DMS79 (cell line): ENCODE measurements at regions not wholly inside any gene's neighbourhood (a gene's known extent, or its start where the extent isn't known, plus 50 kb on each side); places are given as distances from the start of the nearest gene placed in this dataset.
"Not testable (repeated sequence)": the region's sequence is repeated elsewhere in the genome, so short reads cannot be mapped to it uniquely, and the experiment has no call there.

Experiments
- DNase-seq: peaks from one replicate; lab custom pipeline; 2025; lab: John Stamatoyannopoulos, UW

DNA sequence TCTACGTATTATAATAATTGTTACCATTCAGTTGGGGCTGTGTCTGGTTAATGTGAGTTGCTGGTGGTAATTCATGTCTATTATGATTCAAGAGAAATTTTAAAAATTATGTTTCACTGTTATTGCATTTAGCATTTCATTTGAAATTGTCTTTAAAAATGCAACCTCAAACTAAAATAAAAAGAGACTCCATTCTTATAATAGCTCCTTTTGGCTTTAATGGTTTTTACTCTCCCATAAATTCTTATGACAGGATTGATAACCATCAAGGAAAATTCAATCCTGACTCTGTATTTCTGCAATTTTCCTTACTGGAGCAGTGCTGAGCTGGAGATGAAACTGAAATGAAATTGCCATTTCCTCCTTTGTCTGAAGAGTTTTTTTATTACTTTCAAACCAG is 262.7 kb downstream of the REEP3 start:
- no peak for DNase-seq

DNA sequence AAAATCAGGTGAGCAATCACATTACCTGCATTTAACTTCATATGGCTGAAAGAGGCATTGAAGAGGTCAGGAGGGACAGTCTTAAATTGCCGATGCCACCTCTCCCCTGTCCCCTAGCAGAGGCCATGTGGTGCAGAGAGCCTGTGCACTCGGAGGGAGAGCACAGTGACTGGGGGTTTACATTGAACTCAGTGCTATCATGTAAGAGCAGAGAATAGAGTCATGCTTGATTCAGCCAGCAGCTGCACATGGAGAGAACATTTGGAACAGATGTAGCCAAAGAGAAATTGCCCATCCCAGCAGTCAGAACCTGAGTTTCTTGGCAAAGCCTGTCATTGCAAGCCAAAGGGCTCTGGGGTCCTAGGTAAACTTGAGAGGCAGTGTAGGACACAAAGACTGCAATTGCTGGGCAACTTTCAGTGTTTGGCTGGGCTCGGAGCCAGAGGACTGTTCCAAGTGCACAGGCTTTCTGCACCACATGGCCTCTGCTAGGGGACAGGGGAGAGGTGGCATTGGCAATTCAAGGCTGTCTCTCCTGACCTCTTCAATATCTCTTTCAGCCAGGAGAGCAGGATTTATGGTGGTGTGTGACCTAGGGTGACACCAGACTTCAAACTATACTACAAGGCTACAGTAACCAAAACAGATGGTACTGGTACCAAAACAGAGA is 267.1 kb downstream of the REEP3 start:
- DNase-seq: no peak

DNA sequence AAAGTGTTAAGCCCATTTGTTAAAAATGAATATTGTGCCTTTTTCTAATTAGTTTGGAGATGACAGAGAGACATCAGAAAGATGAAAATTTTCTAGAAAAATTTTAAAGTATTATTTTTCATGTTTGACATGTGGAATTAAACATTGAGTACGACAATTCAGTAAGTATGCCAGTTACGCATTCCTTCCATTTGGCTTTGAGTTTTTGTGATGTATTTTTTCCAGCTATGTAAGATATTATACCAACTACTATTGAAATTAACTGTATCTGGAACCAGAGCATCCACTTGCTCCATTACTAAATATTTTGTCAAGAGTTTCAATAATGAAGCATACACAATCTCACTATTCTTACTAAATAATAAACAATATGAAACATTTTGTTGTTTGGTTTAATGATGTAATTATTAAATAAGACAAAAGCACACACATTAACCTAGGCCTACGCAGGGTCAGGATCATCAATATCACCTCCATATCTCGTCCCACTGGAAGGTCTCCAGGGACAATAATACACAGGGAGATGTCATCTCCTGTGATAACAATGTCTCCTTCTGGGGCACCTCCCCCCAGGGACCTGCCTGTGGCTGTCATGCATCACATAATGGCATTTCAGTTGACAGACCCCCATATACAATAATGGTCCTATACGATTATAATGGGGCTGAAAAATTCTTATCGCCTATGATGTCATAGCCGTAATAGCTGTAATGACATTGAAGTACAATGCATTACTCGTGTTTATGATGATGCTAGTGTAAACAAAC is 274.1 kb downstream of the REEP3 start:
- no peak for DNase-seq

DNA sequence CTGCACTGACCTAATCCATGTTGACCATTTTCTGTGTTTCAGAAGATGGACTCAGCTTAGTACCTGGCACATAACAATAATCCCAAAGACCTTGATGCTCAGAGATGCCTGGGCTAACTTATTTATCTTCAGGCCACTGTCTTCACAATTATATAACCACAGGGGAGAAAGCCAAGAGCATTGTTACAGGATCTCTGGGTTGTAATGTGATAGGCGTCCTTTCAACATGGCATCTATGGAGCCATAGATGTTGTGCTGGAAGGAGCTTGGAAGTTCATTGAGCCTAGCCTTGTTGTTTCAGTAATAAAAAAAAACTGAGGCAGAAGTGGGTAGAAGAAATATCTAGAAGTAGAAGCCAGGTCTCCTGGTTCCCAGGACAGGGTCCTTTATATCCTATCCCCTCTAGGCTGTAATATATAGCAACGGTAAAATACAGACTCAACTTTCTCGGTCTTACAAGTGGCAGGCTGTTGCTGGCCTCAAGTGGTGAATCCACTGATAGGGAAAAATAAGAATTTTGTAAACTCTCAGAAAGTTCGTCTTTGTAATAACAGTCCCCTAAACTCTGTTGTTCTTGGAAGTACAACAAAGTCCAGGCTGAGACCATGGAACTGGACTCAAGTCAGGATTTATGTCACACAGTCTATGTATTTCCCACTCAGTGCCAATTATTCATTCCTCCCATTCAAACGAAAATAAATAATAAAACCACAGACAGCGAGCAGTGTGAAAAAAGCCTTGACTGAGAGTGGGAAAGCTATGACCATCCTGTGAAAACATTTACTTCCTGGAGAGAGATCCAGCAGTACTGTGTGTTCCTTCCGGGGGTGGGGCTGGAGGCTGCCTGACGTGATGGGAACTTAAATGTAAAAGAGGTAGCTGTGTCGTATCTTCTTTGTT is 277.6 kb downstream of the REEP3 start:
- no peak for DNase-seq

DNA sequence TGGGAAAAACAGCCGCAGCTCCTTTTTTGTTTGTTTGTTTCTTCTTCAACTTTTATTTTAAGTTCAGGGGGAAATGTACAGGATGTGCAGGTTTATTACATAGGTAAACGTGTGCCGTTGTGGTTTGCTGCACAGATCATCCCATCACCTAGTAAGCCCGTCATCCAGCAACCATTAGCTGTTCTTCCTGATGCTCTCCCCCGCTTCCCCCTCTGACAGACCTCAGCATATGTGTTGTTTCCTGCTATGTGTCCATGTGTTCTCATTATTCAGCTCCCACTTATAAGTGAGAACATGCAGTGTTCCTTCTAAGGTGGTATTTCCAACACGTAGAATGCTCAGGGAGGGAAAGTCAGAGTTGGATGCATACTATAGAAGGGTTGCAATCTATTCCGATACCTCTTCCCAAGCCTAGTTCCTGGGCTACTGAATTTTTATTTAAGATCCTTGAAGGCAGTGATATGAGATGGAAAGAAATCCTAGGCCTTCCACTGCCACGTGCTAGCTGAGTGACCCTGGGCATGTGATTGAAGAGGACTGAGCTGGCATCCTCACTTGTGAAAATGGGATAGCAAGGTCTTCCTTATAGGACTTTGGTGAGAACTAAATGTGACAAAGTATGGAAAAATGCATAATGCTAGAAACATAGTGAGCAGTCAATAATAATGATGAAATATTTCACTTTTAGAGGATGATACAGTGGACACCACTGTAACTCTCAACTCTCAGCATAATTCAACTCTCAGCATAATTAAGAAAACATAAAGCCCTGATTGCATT is 278.5 kb downstream of the REEP3 start:
- DNase-seq: no peak

DNA sequence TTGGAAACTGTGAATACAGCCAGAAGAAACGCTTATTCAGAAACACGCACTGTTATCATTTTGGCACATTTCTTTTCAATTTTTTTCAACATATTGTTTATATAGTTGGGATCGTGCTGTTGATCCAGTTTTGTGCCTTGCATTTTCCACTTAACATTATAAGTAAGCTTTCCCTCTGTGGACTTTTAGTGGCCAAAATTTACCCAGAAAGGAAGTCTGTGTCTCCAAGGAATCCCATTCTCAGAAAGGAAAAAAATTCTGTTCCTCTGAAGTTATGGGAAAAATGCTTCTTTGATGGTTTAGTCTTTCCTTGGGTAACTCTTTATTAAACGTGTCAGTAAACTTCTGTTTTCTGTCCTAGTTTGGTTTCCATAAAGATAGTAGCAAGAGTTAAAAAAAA is 280.0 kb downstream of the REEP3 start:
- DNase-seq: no peak

DNA sequence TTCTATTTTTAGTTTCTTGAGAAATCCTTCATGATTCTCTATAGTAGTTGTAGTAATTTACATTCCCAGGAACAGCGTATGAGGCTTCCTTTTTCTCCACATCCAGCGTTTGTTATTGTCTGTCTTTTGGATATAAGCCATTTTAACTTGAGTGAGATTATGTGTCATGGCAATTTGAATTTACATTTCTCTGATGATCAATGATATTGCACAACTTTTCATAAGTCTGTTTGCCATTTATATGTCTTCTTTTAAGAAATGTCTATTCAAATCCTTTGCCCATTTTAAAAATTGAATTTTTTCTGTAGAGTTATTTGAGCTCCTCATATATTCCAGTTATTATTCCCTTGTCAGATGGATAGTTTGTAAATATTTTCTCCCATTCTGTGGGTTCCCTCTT is 285.1 kb downstream of the REEP3 start:
- no peak for DNase-seq

DNA sequence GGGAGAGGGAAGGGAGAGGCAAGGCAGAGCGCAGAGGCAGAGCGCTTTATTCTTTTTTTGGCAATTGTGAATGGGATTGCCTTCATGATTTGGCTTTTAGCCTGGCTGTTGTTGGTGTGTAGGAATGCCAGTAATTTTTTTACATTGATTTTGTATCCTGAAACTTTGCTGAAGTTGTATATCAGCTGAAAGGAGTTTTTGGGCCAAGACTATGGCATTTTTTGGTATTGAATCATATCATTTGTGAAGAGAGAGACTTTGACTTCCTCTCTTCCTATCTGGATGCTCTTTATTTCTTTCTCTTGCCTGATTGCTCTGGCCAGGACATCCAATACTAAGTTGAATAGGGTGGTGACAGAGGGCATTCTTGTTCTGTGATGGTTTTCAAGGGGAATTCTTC is 291.3 kb downstream of the REEP3 start:
- DNase-seq: no peak

DNA sequence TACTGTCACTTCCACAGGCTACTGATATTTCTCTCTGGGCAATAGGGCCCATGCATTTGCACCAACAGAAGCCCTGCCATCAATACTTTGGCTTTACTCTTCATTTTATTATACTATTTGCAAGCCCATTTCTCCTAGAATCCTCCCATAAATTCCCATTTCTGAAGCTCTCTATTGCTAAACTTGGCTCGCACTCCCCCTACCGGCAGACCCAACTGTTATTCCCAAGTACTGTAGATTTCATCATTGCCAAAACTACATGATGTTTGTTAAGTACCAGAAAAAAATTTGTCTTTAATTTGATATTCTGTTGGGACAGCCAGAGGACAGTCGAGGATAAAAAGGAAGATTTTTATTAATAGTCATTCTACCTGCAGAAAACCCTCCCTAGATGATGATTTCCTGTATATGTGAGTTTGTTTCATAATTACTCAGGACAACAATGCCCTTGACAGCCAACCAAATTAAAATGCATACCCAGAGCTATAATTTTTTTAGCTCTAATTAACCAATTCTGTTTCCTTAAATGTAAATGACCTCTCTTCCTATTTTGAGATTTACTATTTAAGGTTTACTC is 298.6 kb downstream of the REEP3 start:
- DNase-seq: no peak

DNA sequence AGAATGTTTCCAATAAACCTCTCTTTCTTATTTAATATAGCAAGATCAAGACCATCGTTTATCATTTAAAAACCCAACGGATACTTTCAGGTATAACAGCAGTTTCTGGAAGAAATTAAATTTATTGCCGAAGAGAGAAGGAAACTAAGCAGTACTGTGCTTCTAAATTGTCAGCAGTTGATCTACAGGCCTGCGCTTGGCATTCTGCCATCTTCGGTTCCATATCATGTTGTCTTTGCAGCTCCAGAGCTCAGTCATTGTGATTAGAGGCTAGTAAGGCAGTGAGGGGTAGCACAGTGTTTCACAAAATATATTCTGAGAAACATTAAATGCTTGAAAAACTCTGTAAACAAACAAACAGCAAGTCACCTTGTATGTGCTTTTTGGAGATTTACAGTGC is 301.3 kb downstream of the REEP3 start:
- DNase-seq: no peak

DNA sequence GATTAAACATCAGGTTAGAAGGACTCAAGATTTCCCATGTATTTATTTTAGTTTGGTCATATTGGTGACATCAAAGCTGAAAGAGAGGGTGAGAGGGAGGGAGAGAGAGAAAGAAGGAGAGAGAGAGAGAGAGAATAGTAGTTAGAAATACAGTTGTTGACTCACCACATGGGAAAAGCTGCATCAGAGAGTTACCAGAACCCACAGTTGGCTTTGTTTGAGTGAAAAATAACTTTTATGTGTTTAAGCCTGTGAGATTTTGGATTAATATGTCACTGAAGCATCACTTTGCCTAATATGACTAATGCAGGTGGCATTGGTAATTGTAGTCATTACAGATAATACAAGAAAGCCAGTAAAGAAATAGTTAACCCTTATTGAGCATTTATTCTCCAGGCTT is 303.9 kb downstream of the REEP3 start:
- no peak for DNase-seq

DNA sequence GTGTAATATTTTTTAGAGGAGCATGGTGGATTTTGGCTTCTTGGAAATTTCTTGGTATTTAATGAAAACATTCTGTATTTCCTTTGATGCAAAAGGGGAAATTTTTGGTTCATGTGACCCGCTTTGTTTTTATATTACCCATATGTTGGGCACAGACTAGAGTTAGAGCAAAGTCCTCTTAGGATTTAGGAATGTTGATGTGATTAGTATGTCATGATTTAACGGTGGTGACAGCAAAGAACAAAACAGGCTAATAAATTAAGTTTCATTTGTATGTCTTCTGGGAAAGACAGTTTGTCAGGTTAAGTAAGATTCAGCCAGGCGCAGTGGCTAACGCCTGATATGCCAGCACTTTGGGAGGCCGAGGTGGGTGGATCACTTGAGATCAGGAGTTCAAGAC is 304.6 kb downstream of the REEP3 start:
- no peak for DNase-seq

DNA sequence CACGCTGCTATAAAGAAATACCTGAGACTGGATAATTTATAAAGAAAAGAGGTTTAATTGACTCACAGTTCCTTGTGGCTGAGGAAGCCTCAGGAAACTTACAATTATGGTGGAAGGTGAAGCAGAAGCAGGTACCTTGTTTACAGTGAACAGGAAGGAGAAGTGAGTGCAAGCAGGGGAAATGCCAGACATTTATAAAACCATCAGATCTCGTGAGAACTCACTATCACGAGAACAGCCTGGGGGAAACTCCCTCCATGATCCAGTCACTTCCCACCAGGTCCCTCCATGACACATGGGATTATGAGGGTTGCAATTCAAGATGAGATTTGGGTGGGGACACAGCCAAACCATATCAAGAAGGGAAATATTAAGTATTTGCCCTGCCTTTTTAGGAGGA is 305.8 kb downstream of the REEP3 start:
- DNase-seq: not testable (repeated sequence)

DNA sequence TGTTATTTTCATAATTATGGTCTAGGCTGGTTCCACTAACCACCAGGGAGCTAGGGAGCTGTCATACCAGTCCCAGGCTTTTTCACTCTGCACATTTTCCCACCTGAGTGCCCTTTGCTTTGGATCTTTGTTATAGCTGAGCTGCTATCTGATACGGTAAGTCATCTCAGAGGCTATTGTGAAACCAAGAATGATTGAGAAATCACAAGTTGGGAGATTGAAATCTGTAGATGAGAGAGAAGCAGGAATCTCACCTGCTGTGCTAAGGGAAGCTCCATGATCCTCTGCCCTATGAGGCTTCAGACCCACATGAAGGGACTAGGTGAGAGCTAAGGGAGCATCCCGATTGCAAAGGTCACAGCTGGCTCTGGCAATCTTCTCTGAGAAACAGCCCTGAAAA is 307.8 kb downstream of the REEP3 start:
- DNase-seq: no peak

DNA sequence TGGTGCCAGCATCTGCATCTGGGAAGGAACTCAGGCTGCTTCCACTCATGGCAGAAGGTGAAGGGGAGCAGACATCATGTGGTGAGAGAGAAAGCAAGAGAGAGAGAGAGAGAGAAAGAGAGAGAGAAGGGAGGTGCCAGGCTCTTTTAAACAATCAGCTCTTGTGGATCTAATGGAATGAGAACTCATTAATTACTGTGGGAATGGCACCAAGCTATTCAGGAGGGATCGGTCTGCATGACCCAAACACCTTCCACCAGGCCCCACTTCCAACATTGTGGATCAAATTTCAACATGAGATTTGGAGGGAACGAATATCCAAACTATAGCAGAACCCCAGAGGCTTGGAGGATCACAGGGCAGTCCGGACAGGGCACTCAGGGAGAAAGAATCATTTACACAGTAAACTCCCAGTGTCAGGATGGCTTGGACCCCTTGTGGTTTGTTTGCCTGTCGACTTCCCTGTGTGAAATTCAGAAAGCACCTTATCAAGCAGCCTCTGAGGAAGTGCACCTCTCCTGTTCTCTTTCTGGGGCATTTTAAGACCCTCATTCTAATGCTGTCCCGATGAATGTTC is 308.5 kb downstream of the REEP3 start:
- no peak for DNase-seq

DNA sequence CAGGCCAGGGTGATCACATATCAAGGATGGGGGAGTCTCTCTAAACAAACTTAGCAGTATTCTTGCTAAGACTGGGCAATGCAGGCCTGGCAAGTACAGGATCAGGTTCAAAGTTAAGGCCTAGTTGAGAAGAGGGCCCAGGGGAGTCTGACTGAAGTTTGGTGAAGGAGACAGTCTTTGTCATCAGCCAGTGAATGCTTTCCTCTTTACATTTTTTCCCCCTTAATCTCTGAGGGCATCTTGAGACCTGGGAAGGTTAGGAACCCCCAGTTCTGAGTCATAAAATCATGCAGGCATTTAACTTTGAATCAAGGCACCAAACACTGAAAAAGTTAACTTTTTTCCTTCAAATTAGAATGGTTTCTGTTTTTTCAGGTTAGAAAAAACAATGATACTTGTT is 311.5 kb downstream of the REEP3 start:
- no peak for DNase-seq

DNA sequence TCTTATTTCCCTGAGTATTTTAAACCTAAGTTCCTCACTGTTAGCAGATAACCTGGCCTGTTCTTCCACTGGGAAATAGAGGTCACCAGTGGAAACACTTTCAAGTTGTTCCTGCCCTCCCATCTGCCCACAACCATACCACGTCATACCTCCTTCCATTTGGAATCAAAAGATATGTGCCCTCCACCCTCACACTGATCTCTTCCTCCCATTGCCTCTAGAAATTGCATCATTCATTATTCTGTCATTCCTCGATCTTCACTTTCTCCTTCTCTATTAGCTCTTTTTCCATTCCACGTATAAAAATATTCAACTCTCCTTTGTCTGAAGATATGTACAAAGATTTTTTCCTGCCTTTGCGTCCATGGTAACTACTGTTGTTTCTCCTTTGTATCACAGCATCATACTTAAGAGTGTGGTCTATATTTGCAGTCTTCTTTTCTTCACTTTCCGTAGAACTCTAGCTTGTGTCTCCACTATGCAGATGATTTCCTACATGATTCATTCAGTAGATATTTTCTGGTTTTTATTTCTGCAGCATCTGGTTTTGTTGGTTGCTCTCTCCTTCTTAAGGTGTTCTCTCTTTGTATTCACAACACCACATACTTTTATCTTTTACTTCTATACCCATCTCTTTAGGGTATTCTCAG is 312.3 kb downstream of the REEP3 start:
- DNase-seq: no peak

DNA sequence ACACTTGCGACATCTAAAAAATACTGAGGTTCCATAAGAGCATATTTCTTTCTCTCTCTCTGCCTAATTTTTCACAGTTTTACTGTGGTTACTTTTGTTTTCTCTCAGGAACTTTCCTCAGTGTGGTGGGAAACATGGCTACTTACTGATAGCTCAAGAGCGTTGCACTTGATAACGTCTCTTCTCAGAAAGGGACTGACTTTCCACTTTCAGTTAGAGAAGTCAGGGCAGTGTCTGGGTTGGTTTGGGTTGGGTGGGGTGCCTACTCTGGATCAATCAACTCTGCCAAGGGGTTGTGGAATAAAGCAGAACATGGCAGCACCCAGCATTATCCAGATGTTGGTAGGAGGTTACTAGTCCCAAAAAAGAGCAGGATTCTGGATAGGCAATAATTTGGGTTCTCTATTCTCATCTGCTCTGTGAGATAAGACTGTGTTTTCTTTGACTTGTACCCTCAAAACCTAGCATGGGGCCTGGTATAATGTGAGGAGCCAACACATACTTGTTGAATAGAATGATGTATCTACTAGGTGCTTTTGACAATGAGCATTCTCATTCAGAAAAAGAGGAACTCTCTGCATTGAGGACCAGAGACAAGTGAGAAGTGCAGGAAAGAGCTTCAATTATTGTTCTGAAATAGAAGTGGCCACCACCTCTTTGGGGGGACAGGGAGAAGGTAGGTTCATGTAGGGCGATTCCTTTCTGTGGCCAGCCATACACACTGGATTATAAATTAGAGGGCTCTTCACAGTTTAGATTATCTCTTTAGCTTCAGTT is 315.7 kb downstream of the REEP3 start:
- DNase-seq: no peak

DNA sequence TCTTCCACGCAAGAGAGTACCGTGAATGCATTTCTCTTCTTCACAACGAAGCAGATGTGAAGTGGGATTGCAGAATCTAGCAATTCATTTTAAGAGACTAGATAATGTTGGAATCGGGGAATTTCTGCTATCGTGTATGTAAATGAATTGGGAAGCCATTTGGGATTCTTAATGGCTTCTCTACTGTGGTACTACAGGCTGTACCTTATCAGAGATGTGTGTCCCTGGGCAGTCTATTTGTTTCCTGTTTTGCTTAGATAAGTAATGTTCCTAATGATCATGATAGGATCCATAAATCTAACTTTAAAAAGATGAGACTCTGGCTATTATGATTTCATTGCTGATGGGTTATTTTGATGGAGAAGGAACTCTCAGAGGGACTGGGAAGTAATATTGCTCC is 320.6 kb downstream of the REEP3 start:
- DNase-seq: no peak

DNA sequence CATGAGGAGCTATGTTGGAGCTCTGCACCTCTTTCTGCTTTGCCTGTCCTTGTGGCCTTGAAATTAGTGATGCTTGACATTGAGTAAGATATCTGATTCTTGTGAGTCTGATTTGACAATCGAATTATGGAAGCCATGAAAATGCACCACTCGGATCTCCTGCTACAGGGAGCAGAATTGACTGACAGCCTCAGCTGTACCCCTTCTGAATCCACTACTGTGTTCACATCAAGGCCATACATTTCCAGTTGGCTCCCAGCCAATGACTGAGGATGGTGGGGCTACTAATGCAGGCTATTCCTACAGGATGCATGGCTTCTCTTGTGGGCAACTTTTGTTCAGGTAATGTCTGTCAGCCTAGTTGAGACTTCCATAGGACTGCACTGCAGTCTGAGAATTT is 321.9 kb downstream of the REEP3 start:
- no peak for DNase-seq
